Heart left ventricle (tissue), 16 donors: ENCODE measurements at regions not wholly inside any gene's neighbourhood (a gene's known extent, or its start where the extent isn't known, plus 50 kb on each side); places are given as distances from the start of the nearest gene placed in this dataset.

Experiments
- ATAC-seq, 4 donors: fragments of 200-7000 bp; cut with Tn5 transposase; one replicate each; pipeline ENCODE4 v1.9.1; 2020 to 2022; ENCODE audit warnings: moderate library complexity in 4 of 4, mild to moderate bottlenecking in 3 of 4, moderate number of reproducible peaks in 1 of 4
- DNase-seq, 5 donors: peaks; one replicate each; pipeline ENCODE4 v3.0.0-alpha.2; 2020
- H3K27ac ChIP-seq, 12 donors: fragments of 200-600 bp; sonication (generic) in 4 of 12; one replicate each; pipeline versions ENCODE4 v1.5.0 to v1.8.0; 2016 to 2022; ENCODE audit warnings: mild to moderate bottlenecking in 2 of 12
- H3K27me3 ChIP-seq, 9 donors: fragments of 200-600 bp; sonication (generic) in 2 of 9; one replicate each; pipeline versions ENCODE4 v1.5.1 to v1.8.0; 2016 to 2022; ENCODE audit warnings: mild to moderate bottlenecking in 3 of 9
- H3K36me3 ChIP-seq, 9 donors: fragments of 200-600 bp; sonication (generic) in 2 of 9; one replicate each; pipeline versions ENCODE4 v1.5.0 to v1.8.0; 2018 to 2022; ENCODE audit warnings: mild to moderate bottlenecking in 2 of 9
- H3K4me1 ChIP-seq, 12 donors: fragments of 200-600 bp; sonication (generic) in 4 of 12; one replicate each; pipeline versions ENCODE4 v1.5.0 to v1.8.0; 2016 to 2022; ENCODE audit warnings: mild to moderate bottlenecking in 3 of 12
- H3K4me3 ChIP-seq, 12 donors: fragments of 200-600 bp; sonication (generic) in 4 of 12; one replicate each; pipeline versions ENCODE4 v1.5.0 to v1.8.0; 2017 to 2022; ENCODE audit warnings: mild to moderate bottlenecking in 9 of 12, moderate library complexity in 4 of 12
- H3K9me3 ChIP-seq, 12 donors: fragments of 200-600 bp; sonication (generic) in 4 of 12; one replicate each; pipeline versions ENCODE4 v1.5.0 to v1.8.0; 2016 to 2022; ENCODE audit warnings: mild to moderate bottlenecking in 1 of 12
- CTCF ChIP-seq, 12 donors: fragments of 200-600 bp; sonication (generic) in 4 of 12; IDR thresholded peaks; one replicate each; pipeline versions ENCODE4 v1.5.0 to v1.8.0; 2018 to 2022; ENCODE audit warnings: antibody characterized with exemption in 12 of 12, mild to moderate bottlenecking in 5 of 12
- POLR2A ChIP-seq, 2 donors: fragments of 450-650 bp; IDR thresholded peaks; one replicate each; pipeline ENCODE4 v1.6.1; 2017; ENCODE audit warnings: antibody characterized with exemption in 2 of 2, mild to moderate bottlenecking in 2 of 2, moderate library complexity in 2 of 2
- WGBS, 4 donors: extraction: QIAGEN DNeasy Blood & Tissue Kit in 2 of 4; methylation state at CpG; one replicate each; pipeline versions ENCODE4 v1.1.5 to v1.1.7; 2013 to 2018; 5-methylcytosine and 5-hydroxymethylcytosine counted together
- intact Hi-C, 10 donors: fragments of 100-400 bp; cut with DNase I; formaldehyde crosslinking; loops; one replicate each; pipeline versions ENCODE4 v1.11.1 to v1.14.2; 2022
- donor health status: ischemic (EF 13 %, LVEDD 7.1; RV severe dilation, severe dysfunction).
- donor health status: healthy with polysubstance abuse.
- donor health status: DM: no; HTN: yes; CAD: no.
- donor health status: DM: no; HTN: no; CAD: no.
- donor health status: ischemic (EF 25% LVEDD 6.9; RV normal size, moderate dysfunction).
- donor health status: ischemic (EF 25% LVEDD 5.7; RV mildly dilated, moderate dysfunction).
- donor health status: healthy.
- donor health status: DM: yes; HTN: yes; CAD: no.
- donor health status: ischemic (EF 35%, LVEDD 5.7; RV mildly dilated, moderate dysfunction).
- donor health status: nonischemic (EF 11% LVEDD 7.7; RV severe dilation, severe dysfunction).
- donor health status: DM: yes; HTN: yes; CAD: no.
- donor health status: PGD.
- donor health status: ischemic (EF 29% LVEDD 5.4; RV normal size, mild dysfunction).
- donor health status: nonischemic (EF 23%, LVEDD 6.1; RV moderate dilation, normal function).

GRCh38 chr5:67648201-67648671 lies 451.6 kb upstream of the CD180 start:
- Histone ChIP-seq H3K27me3 (no peaks in the 10 kb centered on the region), H3K4me1 (peaks cover 0 to 38% (median 12%) of the 10 kb centered on the region in 12 donors), H3K4me3 (no peak overlapping the region), H3K27ac (peak overlapping the region in 9 of 12 donors; percentile 44 to 87 (median 68)), H3K9me3 (peaks cover 0 to 14% (median 3%) of the 10 kb centered on the region in 12 donors), H3K36me3 (no peaks in the 10 kb centered on the region)
- peak; percentile 75 to 90 (median 85) for DNase-seq
- peak; percentile 97 to 98 (median 98) for ATAC-seq
- TF ChIP-seq POLR2A (IDR thresholded peaks at IDR 0.05) (no peak), CTCF (IDR thresholded peaks at IDR 0.05) (no peak)
- intact Hi-C loops: loop anchor here in 3 of 10 donors (5.0 to 10.0 kb wide), 5 partner anchors 44 to 607 kb away; partner anchors contain the start of gene PIK3R1 (in 1 of the 3)
- 39 to 51% (median 48%) methylated on average over 6 of the region's 6 CpGs for WGBS, 4 donors

- Histone ChIP-seq H3K36me3 (no peaks in the 10 kb centered on the region), H3K27ac (peak overlapping the region in 8 of 12 donors; percentile 44 to 81 (median 65)), H3K9me3 (peaks cover 0 to 14% (median 3%) of the 10 kb centered on the region in 12 donors), H3K4me3 (no peak overlapping the region), H3K4me1 (peaks cover 0 to 38% (median 12%) of the 10 kb centered on the region in 12 donors), H3K27me3 (no peaks in the 10 kb centered on the region)
- TF ChIP-seq POLR2A (IDR thresholded peaks at IDR 0.05): no peak
- TF ChIP-seq CTCF (IDR thresholded peaks at IDR 0.05): no peak
- no peak for DNase-seq
- intact Hi-C loops: loop anchor here in 3 of 10 donors (5.0 to 10.0 kb wide), 5 partner anchors 45 to 607 kb away; partner anchors contain the start of gene PIK3R1 (in 1 of the 3)
- no peak for ATAC-seq
- 62 to 76% (median 72%) methylated on average over 2 of the region's 2 CpGs for WGBS, 4 donors
Observed at GRCh38 chr5:67647772-67648171, 451.2 kb upstream of the CD180 start.

- TF ChIP-seq CTCF (IDR thresholded peaks at IDR 0.05) (no peak), POLR2A (IDR thresholded peaks at IDR 0.05) (no peak)
- DNase-seq (no peak), ATAC-seq (no peak)
- no peaks in the 10 kb centered on the region for H3K36me3 ChIP-seq
- peaks cover 0 to 14% (median 3%) of the 10 kb centered on the region in 12 donors for H3K9me3 ChIP-seq
- no peak overlapping the region for H3K4me3 ChIP-seq
- intact Hi-C loops: loop anchor here in 3 of 10 donors (10.0 kb wide), 3 partner anchors 160 to 610 kb away; partner anchors contain the start of gene PIK3R1 (in 1 of the 3)
- H3K27me3 ChIP-seq: no peaks in the 10 kb centered on the region
- peaks cover 0 to 46% (median 19%) of the 10 kb centered on the region in 12 donors for H3K4me1 ChIP-seq
- no peak overlapping the region for H3K27ac ChIP-seq
- WGBS, 4 donors: 85 to 94% (median 93%) methylated on average over 3 of the region's 3 CpGs
Observed at GRCh38 chr5:67644221-67644920, 447.8 kb upstream of the CD180 start.

GRCh38 chr5:67643536-67643935 lies 446.9 kb upstream of the CD180 start:
- intact Hi-C loops: loop anchor here in 3 of 10 donors (10.0 kb wide), 3 partner anchors 161 to 611 kb away; partner anchors contain the start of gene PIK3R1 (in 1 of the 3)
- H3K27ac ChIP-seq: no peak overlapping the region
- WGBS, 4 donors: 57 to 70% (median 62%) methylated on average over 2 of the region's 2 CpGs
- no peaks in the 10 kb centered on the region for H3K36me3 ChIP-seq
- DNase-seq: no peak
- no peak overlapping the region for H3K4me3 ChIP-seq
- TF ChIP-seq POLR2A (IDR thresholded peaks at IDR 0.05) (no peak), CTCF (IDR thresholded peaks at IDR 0.05) (no peak)
- ATAC-seq: no peak
- H3K9me3 ChIP-seq: peaks cover 0 to 14% (median 3%) of the 10 kb centered on the region in 12 donors
- no peaks in the 10 kb centered on the region for H3K27me3 ChIP-seq
- peaks cover 0 to 43% (median 14%) of the 10 kb centered on the region in 12 donors for H3K4me1 ChIP-seq
